ENCODE measurements at regions not wholly inside any gene's neighbourhood (a gene's known extent, or its start where the extent isn't known, plus 50 kb on each side); places are given as distances from the start of the nearest gene placed in this dataset.

GRCh38 chr17:33525186-33525585 is 232.1 kb upstream of the ASIC2 start:
- DNase-seq (ENCODE audit: low spot score in 2 of 2) = no peak
- H3K4me3 Mint-ChIP-seq = no peak overlapping the region
- no peak overlapping the region for H3K27ac Mint-ChIP-seq (ENCODE audit: low read depth)
- H3K27me3 Mint-ChIP-seq = peaks cover 45% of the 10 kb centered on the region
- peaks cover 4% of the 10 kb centered on the region for H3K36me3 Mint-ChIP-seq (ENCODE audit: insufficient read depth)
- no peaks in the 10 kb centered on the region for H3K4me1 Mint-ChIP-seq
- ATAC-seq (replicated peaks; ENCODE audit: extremely low read depth, poor library complexity, severe bottlenecking) = no peak
- H3K9me3 Mint-ChIP-seq = no peaks in the 10 kb centered on the region

DNA sequence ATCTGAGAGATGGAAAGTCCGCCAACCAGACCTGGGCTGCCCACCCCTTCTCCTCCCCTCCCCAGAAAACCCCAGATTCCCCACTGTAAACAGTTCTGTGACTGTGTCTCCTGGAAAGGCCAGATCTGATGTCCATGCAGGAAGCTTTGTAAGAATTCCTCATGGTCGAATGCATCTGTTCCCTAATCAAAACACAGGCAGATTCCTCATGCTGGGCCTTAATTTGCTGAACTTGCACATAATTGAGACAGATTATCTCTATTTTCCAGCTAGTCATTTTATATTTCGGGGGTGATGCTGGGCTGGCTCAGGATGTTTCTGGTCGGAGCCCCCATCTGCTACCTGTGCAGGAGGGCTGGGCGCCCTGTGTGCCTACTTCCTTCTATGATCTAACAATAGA is 233.6 kb upstream of the ASIC2 start:
- no peak overlapping the region for H3K4me3 Mint-ChIP-seq
- no peak for ATAC-seq (replicated peaks; ENCODE audit: extremely low read depth, poor library complexity, severe bottlenecking)
- no peak overlapping the region for H3K27ac Mint-ChIP-seq (ENCODE audit: low read depth)
- H3K9me3 Mint-ChIP-seq = no peaks in the 10 kb centered on the region
- no peaks in the 10 kb centered on the region for H3K4me1 Mint-ChIP-seq
- H3K36me3 Mint-ChIP-seq (ENCODE audit: insufficient read depth) = peaks cover 4% of the 10 kb centered on the region
- H3K27me3 Mint-ChIP-seq = peaks cover 43% of the 10 kb centered on the region
- DNase-seq (ENCODE audit: low spot score in 2 of 2) = no peak

DNA sequence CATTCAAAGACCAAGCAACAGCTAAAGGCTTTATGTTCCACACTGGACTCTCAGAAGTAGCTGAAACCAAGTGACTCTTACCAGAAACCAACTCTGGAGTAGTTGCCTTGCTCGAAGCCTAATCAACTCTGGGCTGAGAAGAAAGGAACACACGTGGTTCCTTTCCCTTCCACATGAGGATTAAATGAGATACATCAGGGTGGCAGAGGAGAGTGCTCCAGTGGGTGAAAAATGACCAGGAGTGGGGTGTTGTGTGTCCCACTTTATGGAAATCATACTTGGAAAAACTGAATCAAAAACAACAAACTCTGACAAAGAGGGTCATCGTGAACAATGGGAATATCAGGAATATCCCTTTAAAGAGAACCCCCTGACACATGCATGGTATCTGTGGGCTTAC is 234.2 kb upstream of the ASIC2 start:
- Mint-ChIP-seq H3K36me3 (ENCODE audit: insufficient read depth) (peaks cover 4% of the 10 kb centered on the region), H3K9me3 (no peaks in the 10 kb centered on the region), H3K27ac (ENCODE audit: low read depth) (no peak overlapping the region), H3K4me3 (no peak overlapping the region), H3K4me1 (no peaks in the 10 kb centered on the region), H3K27me3 (peaks cover 43% of the 10 kb centered on the region)
- no peak for DNase-seq (ENCODE audit: low spot score in 2 of 2)
- ATAC-seq (replicated peaks; ENCODE audit: extremely low read depth, poor library complexity, severe bottlenecking) = no peak

DNA sequence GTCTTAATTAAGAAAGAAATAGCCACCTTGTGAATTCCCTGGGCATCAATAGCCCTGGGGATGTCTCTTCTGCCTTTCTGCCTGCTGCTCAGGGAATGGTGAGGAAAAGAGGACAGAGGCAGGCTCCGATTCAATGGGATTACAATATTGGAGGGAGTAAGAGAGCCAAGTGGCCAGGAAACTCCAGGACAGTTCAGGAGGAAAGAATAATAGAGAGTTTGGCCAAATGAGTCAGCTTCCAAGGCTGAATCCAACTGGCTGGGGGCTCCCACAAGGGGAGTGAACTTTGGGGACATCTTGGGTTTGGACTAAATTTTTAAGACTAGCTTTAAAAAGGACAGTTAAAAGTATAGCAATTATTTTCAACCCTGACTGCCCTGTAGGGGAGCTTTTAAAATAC is 235.8 kb upstream of the ASIC2 start:
- peaks cover 43% of the 10 kb centered on the region for H3K27me3 Mint-ChIP-seq
- H3K4me1 Mint-ChIP-seq = no peaks in the 10 kb centered on the region
- no peak overlapping the region for H3K4me3 Mint-ChIP-seq
- no peaks in the 10 kb centered on the region for H3K9me3 Mint-ChIP-seq
- H3K36me3 Mint-ChIP-seq (ENCODE audit: insufficient read depth) = peaks cover 4% of the 10 kb centered on the region
- DNase-seq (ENCODE audit: low spot score in 2 of 2) (no peak), ATAC-seq (replicated peaks; ENCODE audit: extremely low read depth, poor library complexity, severe bottlenecking) (no peak)
- no peak overlapping the region for H3K27ac Mint-ChIP-seq (ENCODE audit: low read depth)

DNA sequence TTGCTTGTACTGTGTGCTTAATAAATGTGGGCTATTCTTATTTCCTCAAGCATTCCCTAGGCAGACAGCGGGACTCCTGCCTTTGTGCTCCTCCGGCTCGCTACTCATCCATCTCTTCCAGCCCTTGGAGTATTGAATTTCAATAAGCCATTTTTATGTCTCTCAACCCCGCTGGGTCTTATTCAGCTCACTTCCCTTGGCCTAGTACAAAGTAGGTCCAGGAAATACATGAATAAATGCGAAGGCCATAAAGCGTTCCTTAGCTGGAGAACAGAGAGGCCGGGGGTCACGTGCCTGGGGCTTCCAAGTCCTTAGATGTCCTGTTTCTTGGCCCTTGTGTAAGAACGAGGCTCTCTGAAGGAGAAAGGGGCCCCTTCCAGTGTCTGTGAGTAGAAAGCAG is 236.7 kb upstream of the ASIC2 start:
- no peak overlapping the region for H3K27ac Mint-ChIP-seq (ENCODE audit: low read depth)
- H3K27me3 Mint-ChIP-seq = peaks cover 43% of the 10 kb centered on the region
- peaks cover 4% of the 10 kb centered on the region for H3K36me3 Mint-ChIP-seq (ENCODE audit: insufficient read depth)
- DNase-seq (ENCODE audit: low spot score in 2 of 2) = no peak
- no peaks in the 10 kb centered on the region for H3K9me3 Mint-ChIP-seq
- ATAC-seq (replicated peaks; ENCODE audit: extremely low read depth, poor library complexity, severe bottlenecking) = no peak
- no peak overlapping the region for H3K4me3 Mint-ChIP-seq
- H3K4me1 Mint-ChIP-seq = no peaks in the 10 kb centered on the region

DNA sequence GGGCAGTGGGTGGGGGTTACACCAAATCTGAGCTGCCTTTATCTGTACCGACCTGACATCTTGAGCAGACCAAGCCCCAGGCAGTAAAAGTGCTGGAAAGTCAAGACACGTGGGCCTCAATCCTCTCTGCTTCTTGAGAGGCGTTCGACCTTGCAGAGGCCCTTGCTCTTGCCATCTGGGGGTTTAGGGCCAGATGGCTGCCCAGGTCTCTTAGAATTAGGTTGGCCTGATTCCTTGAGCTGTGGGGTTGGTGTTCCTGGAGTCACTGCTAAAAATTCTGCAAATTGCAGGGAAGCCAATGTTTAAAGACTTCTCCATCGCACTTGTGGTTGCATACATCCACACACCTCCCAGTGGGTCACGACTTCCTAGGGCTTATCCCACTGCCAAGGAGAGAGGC is 238.2 kb upstream of the ASIC2 start:
- Mint-ChIP-seq H3K9me3 (no peaks in the 10 kb centered on the region), H3K4me3 (no peak overlapping the region), H3K27me3 (peaks cover 37% of the 10 kb centered on the region), H3K27ac (ENCODE audit: low read depth) (no peak overlapping the region), H3K4me1 (no peaks in the 10 kb centered on the region), H3K36me3 (ENCODE audit: insufficient read depth) (peaks cover 4% of the 10 kb centered on the region)
- ATAC-seq (replicated peaks; ENCODE audit: extremely low read depth, poor library complexity, severe bottlenecking) (no peak), DNase-seq (ENCODE audit: low spot score in 2 of 2) (no peak)

GRCh38 chr17:33534087-33534486 is 241.0 kb upstream of the ASIC2 start:
- peaks cover 23% of the 10 kb centered on the region for H3K27me3 Mint-ChIP-seq
- H3K4me3 Mint-ChIP-seq = no peak overlapping the region
- ATAC-seq (replicated peaks; ENCODE audit: extremely low read depth, poor library complexity, severe bottlenecking) (no peak), DNase-seq (ENCODE audit: low spot score in 2 of 2) (no peak)
- peaks cover 2% of the 10 kb centered on the region for H3K36me3 Mint-ChIP-seq (ENCODE audit: insufficient read depth)
- H3K4me1 Mint-ChIP-seq = no peaks in the 10 kb centered on the region
- H3K27ac Mint-ChIP-seq (ENCODE audit: low read depth) = no peak overlapping the region
- no peaks in the 10 kb centered on the region for H3K9me3 Mint-ChIP-seq

DNA sequence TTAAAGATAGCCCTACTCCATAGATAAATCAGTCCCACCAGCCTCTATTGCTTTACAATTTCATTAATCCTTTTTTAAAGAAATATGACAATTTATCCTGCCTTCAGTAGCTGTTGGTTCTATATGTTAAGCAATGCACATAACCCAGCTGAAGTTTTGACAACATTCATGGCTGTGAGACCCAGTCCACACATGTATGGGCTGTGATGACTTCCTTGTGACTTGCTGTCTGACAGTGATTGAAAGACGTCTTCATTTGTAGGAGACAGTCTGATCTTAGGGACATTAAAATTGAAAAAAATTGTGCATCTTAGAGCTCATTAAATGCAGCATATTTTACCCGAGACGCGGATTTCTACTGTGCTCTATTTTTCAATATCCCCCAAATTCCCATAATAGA is 252.0 kb upstream of the ASIC2 start:
- Mint-ChIP-seq H3K27me3 (peaks cover 40% of the 10 kb centered on the region), H3K36me3 (ENCODE audit: insufficient read depth) (no peaks in the 10 kb centered on the region), H3K9me3 (no peaks in the 10 kb centered on the region), H3K27ac (ENCODE audit: low read depth) (no peak overlapping the region), H3K4me1 (no peaks in the 10 kb centered on the region), H3K4me3 (no peak overlapping the region)
- DNase-seq (ENCODE audit: low spot score in 2 of 2) (no peak), ATAC-seq (replicated peaks; ENCODE audit: extremely low read depth, poor library complexity, severe bottlenecking) (no peak)

GRCh38 chr17:33550261-33550660 is 257.2 kb upstream of the ASIC2 start:
- no peak overlapping the region for H3K27ac Mint-ChIP-seq (ENCODE audit: low read depth)
- no peak for ATAC-seq (replicated peaks; ENCODE audit: extremely low read depth, poor library complexity, severe bottlenecking)
- H3K36me3 Mint-ChIP-seq (ENCODE audit: insufficient read depth) = no peaks in the 10 kb centered on the region
- no peaks in the 10 kb centered on the region for H3K4me1 Mint-ChIP-seq
- H3K27me3 Mint-ChIP-seq = peaks cover 48% of the 10 kb centered on the region
- no peaks in the 10 kb centered on the region for H3K9me3 Mint-ChIP-seq
- no peak for DNase-seq (ENCODE audit: low spot score in 2 of 2)
- H3K4me3 Mint-ChIP-seq = no peak overlapping the region

- Mint-ChIP-seq H3K27me3 (peaks cover 40% of the 10 kb centered on the region), H3K27ac (ENCODE audit: low read depth) (no peak overlapping the region), H3K9me3 (no peaks in the 10 kb centered on the region), H3K36me3 (ENCODE audit: insufficient read depth) (no peaks in the 10 kb centered on the region), H3K4me1 (no peaks in the 10 kb centered on the region), H3K4me3 (no peak overlapping the region)
- no peak for DNase-seq (ENCODE audit: low spot score in 2 of 2)
- no peak for ATAC-seq (replicated peaks; ENCODE audit: extremely low read depth, poor library complexity, severe bottlenecking)
Observed at GRCh38 chr17:33551075-33551474, 258.0 kb upstream of the ASIC2 start.

- H3K36me3 Mint-ChIP-seq (ENCODE audit: insufficient read depth) = no peaks in the 10 kb centered on the region
- ATAC-seq (replicated peaks; ENCODE audit: extremely low read depth, poor library complexity, severe bottlenecking) = no peak
- no peaks in the 10 kb centered on the region for H3K4me1 Mint-ChIP-seq
- H3K4me3 Mint-ChIP-seq = no peak overlapping the region
- H3K9me3 Mint-ChIP-seq = no peaks in the 10 kb centered on the region
- no peak for DNase-seq (ENCODE audit: low spot score in 2 of 2)
- H3K27ac Mint-ChIP-seq (ENCODE audit: low read depth) = no peak overlapping the region
- peaks cover 32% of the 10 kb centered on the region for H3K27me3 Mint-ChIP-seq
Observed at GRCh38 chr17:33551911-33552310, 258.8 kb upstream of the ASIC2 start.

GRCh38 chr17:33560165-33560564 is 267.1 kb upstream of the ASIC2 start:
- H3K27ac Mint-ChIP-seq (ENCODE audit: low read depth) = no peak overlapping the region
- H3K27me3 Mint-ChIP-seq = peaks cover 32% of the 10 kb centered on the region
- H3K4me3 Mint-ChIP-seq = no peak overlapping the region
- H3K36me3 Mint-ChIP-seq (ENCODE audit: insufficient read depth) = peaks cover 2% of the 10 kb centered on the region
- H3K9me3 Mint-ChIP-seq = no peaks in the 10 kb centered on the region
- DNase-seq (ENCODE audit: low spot score in 2 of 2) (no peak), ATAC-seq (replicated peaks; ENCODE audit: extremely low read depth, poor library complexity, severe bottlenecking) (no peak)
- no peaks in the 10 kb centered on the region for H3K4me1 Mint-ChIP-seq

DNA sequence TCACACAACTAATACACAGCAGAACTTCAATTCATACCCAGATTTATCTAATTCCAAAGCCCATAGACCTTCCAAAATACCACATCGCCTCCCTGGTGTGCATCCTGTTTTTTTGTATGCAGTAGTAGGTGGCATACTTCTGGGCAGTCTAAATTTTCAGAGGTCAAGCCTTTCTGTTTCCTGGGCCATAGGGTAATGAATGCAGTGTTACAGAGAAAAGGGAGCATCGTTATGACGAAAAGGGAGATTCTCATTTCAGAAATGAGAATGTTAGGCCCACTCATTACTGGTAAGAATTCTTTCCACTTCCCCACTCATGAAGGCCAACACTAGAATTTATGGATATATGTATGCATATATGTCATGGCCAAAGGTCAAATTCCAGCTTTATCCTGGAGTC is 267.8 kb upstream of the ASIC2 start:
- Mint-ChIP-seq H3K9me3 (no peaks in the 10 kb centered on the region), H3K4me3 (no peak overlapping the region), H3K4me1 (no peaks in the 10 kb centered on the region), H3K36me3 (ENCODE audit: insufficient read depth) (peaks cover 2% of the 10 kb centered on the region), H3K27ac (ENCODE audit: low read depth) (no peak overlapping the region), H3K27me3 (peaks cover 38% of the 10 kb centered on the region)
- DNase-seq (ENCODE audit: low spot score in 2 of 2) = no peak
- no peak for ATAC-seq (replicated peaks; ENCODE audit: extremely low read depth, poor library complexity, severe bottlenecking)
